ENCODE measurements at regions not wholly inside any gene's neighbourhood (a gene's known extent, or its start where the extent isn't known, plus 50 kb on each side); places are given as distances from the start of the nearest gene placed in this dataset.

DNA sequence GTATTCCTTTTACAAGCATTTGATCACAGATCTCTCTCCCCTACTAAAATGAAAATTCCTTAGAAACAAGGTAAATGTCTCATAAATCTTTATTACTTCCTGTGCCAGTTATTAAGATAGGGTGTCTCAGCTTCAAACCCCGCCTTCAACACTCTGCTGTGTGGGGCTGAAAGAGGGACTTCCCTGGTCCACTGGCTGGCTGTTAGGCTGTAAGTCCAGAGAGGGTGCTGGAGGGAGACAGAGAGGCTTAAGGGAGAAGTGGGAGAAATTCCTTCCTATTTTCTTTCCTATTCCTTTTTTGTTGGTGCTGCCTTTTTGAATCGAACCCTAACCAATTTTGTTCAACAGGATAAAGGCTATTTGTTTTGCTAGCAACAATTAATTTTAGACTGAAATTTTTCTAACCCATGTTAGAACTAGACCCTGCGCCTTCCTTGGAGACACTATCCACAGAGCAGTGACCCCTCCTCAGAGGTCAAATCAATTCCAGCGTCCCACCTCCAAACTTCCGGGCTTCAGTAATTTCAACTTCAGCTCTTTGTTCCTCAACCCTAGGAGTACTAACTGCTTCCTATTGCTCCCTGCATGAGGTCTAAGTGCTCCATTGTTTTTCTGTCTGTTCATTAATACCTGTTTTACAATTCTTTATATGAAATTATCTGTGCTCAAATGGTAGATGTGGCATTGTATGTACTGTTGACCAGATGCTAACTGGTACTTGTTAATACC lies 207.5 kb upstream of the OPRM1 start:
- no peak overlapping the region for H3K9ac ChIP-seq (ENCODE audit: insufficient read depth, low read length)
- H3K4me2 ChIP-seq (ENCODE audit: extremely low read depth, insufficient read depth, low read length): no peak overlapping the region
- no peaks in the 10 kb centered on the region for H3K27me3 ChIP-seq (ENCODE audit: control insufficient read depth, insufficient read depth, low read length)
- H2AFZ ChIP-seq (ENCODE audit: low read length): no peak overlapping the region
- no peak for TF ChIP-seq EZH2 (IDR thresholded peaks at IDR 0.05; ENCODE audit: low read length, missing control alignments)
- TF ChIP-seq, protein P1, sequence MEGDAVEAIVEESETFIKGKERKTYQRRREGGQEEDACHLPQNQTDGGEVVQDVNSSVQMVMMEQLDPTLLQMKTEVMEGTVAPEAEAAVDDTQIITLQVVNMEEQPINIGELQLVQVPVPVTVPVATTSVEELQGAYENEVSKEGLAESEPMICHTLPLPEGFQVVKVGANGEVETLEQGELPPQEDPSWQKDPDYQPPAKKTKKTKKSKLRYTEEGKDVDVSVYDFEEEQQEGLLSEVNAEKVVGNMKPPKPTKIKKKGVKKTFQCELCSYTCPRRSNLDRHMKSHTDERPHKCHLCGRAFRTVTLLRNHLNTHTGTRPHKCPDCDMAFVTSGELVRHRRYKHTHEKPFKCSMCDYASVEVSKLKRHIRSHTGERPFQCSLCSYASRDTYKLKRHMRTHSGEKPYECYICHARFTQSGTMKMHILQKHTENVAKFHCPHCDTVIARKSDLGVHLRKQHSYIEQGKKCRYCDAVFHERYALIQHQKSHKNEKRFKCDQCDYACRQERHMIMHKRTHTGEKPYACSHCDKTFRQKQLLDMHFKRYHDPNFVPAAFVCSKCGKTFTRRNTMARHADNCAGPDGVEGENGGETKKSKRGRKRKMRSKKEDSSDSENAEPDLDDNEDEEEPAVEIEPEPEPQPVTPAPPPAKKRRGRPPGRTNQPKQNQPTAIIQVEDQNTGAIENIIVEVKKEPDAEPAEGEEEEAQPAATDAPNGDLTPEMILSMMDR (conservative IDR thresholded peaks at IDR 0.05 in 1 of 2, IDR thresholded peaks at IDR 0.05 in 1 of 2; ENCODE audit: low read depth in 1 of 2, low read length in 2 of 2): no peak
- H3K27ac ChIP-seq (ENCODE audit: insufficient read depth, low read length): no peak overlapping the region
- no peaks in the 10 kb centered on the region for H4K20me1 ChIP-seq (ENCODE audit: control insufficient read depth, extremely low read depth, insufficient read depth, low read length)
- H3K9me3 ChIP-seq (ENCODE audit: control insufficient read depth, insufficient read depth, low read depth, low read length): peaks cover 2% of the 10 kb centered on the region
- no peak for DNase-seq (ENCODE audit: low read depth in 2 of 2)
- no peaks in the 10 kb centered on the region for H3K4me1 ChIP-seq (ENCODE audit: control insufficient read depth, extremely low read depth, insufficient read depth, low read length)
- no peaks in the 10 kb centered on the region for H3K79me2 ChIP-seq (ENCODE audit: control insufficient read depth, insufficient read depth, low read length)
- no peak overlapping the region for H3K4me3 ChIP-seq (replicated peaks in 1 of 4; ENCODE audit: control extremely low read depth in 1 of 4, insufficient read depth in 1 of 4, low read depth in 3 of 4, low read length in 4 of 4)
- no peaks in the 10 kb centered on the region for H3K36me3 ChIP-seq (ENCODE audit: control insufficient read depth, insufficient read depth, low read length)

DNA sequence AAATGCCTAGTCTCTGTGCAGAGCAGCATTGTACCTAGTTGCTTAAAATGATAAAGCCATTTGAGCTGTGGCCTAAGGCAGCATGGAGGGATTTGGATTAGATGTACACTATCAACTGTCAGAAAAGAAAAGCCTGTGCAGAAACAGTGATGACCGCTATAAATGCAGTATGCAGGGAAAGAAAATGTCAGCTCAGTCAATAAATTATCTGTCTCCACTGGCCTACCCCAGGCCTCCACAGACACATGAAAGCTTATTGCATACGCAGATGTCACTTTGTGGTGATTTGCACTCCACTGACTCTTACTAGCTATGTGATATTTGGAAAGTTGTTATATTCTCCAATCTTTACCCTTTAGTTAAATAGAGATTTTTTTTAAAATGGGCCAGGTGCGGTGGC lies 221.9 kb upstream of the OPRM1 start:
- H3K79me2 ChIP-seq (ENCODE audit: control insufficient read depth, insufficient read depth, low read length): no peaks in the 10 kb centered on the region
- H4K20me1 ChIP-seq (ENCODE audit: control insufficient read depth, extremely low read depth, insufficient read depth, low read length): no peaks in the 10 kb centered on the region
- no peak overlapping the region for H3K4me3 ChIP-seq (replicated peaks in 1 of 4; ENCODE audit: control extremely low read depth in 1 of 4, insufficient read depth in 1 of 4, low read depth in 3 of 4, low read length in 4 of 4)
- H3K27me3 ChIP-seq (ENCODE audit: control insufficient read depth, insufficient read depth, low read length): no peaks in the 10 kb centered on the region
- H3K27ac ChIP-seq (ENCODE audit: insufficient read depth, low read length): no peak overlapping the region
- H3K4me1 ChIP-seq (ENCODE audit: control insufficient read depth, extremely low read depth, insufficient read depth, low read length): no peaks in the 10 kb centered on the region
- no peak for TF ChIP-seq EZH2 (IDR thresholded peaks at IDR 0.05; ENCODE audit: low read length, missing control alignments)
- TF ChIP-seq, protein P1 (conservative IDR thresholded peaks at IDR 0.05 in 1 of 2, IDR thresholded peaks at IDR 0.05 in 1 of 2; ENCODE audit: low read depth in 1 of 2, low read length in 2 of 2): no peak
- H2AFZ ChIP-seq (ENCODE audit: low read length): no peak overlapping the region
- DNase-seq (ENCODE audit: low read depth in 2 of 2): no peak
- H3K4me2 ChIP-seq (ENCODE audit: extremely low read depth, insufficient read depth, low read length): no peak overlapping the region
- no peaks in the 10 kb centered on the region for H3K36me3 ChIP-seq (ENCODE audit: control insufficient read depth, insufficient read depth, low read length)
- no peak overlapping the region for H3K9ac ChIP-seq (ENCODE audit: insufficient read depth, low read length)
- no peaks in the 10 kb centered on the region for H3K9me3 ChIP-seq (ENCODE audit: control insufficient read depth, insufficient read depth, low read depth, low read length)

DNA sequence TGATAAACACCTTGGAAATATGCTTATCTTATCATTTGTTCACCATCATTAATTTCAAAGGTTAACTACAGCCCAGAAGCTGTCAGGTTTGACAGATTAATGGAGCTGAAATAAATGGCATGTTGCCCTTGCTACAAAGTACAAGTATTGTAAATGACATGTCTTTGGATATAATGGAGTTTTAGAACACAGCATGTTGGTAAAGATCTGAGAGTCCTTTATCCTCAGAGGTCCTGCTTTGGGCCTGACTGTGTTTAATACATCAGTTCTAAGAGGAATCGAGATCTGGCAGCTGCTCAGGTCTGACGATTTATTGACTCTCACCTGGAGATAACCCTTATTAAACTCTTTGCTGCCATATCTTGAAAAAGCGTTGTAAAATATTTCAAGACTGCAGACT lies 222.7 kb upstream of the OPRM1 start:
- Histone ChIP-seq H3K9me3 (ENCODE audit: control insufficient read depth, insufficient read depth, low read depth, low read length) (no peaks in the 10 kb centered on the region), H3K4me1 (ENCODE audit: control insufficient read depth, extremely low read depth, insufficient read depth, low read length) (no peaks in the 10 kb centered on the region), H3K4me2 (ENCODE audit: extremely low read depth, insufficient read depth, low read length) (no peak overlapping the region), H3K27ac (ENCODE audit: insufficient read depth, low read length) (no peak overlapping the region), H4K20me1 (ENCODE audit: control insufficient read depth, extremely low read depth, insufficient read depth, low read length) (no peaks in the 10 kb centered on the region), H3K36me3 (ENCODE audit: control insufficient read depth, insufficient read depth, low read length) (no peaks in the 10 kb centered on the region), H3K27me3 (ENCODE audit: control insufficient read depth, insufficient read depth, low read length) (no peaks in the 10 kb centered on the region), H3K9ac (ENCODE audit: insufficient read depth, low read length) (no peak overlapping the region), H2AFZ (ENCODE audit: low read length) (no peak overlapping the region), H3K4me3 (replicated peaks in 1 of 4; ENCODE audit: control extremely low read depth in 1 of 4, insufficient read depth in 1 of 4, low read depth in 3 of 4, low read length in 4 of 4) (no peak overlapping the region), H3K79me2 (ENCODE audit: control insufficient read depth, insufficient read depth, low read length) (no peaks in the 10 kb centered on the region)
- TF ChIP-seq, protein P1 (conservative IDR thresholded peaks at IDR 0.05 in 1 of 2, IDR thresholded peaks at IDR 0.05 in 1 of 2; ENCODE audit: low read depth in 1 of 2, low read length in 2 of 2): no peak
- TF ChIP-seq EZH2 (IDR thresholded peaks at IDR 0.05; ENCODE audit: low read length, missing control alignments): no peak
- no peak for DNase-seq (ENCODE audit: low read depth in 2 of 2)

Measured in fibroblast of lung (primary cell).